Muscle of leg (tissue), 3 donors: ENCODE measurements at regions not wholly inside any gene's neighbourhood (a gene's known extent, or its start where the extent isn't known, plus 50 kb on each side); places are given as distances from the start of the nearest gene placed in this dataset.

Experiments used
- DNase-seq: peaks from one replicate; pipeline ENCODE4 v3.0.0; 2013
- H3K27ac ChIP-seq: one replicate; pipeline ENCODE4 v1.5.1; 2013; ENCODE audit warnings: mild to moderate bottlenecking, low read length, control low read depth
- H3K27me3 ChIP-seq: one replicate; pipeline ENCODE4 v1.6.1; 2013; ENCODE audit warnings: low read length; ENCODE audit not compliant: control insufficient read depth, insufficient read depth
- H3K36me3 ChIP-seq: one replicate; pipeline ENCODE4 v1.6.1; 2013; ENCODE audit warnings: low read length; ENCODE audit not compliant: control insufficient read depth, insufficient read depth
- H3K4me1 ChIP-seq: one replicate; pipeline ENCODE4 v1.6.1; 2013; ENCODE audit warnings: low read length; ENCODE audit not compliant: control insufficient read depth, insufficient read depth
- H3K4me3 ChIP-seq: one replicate; pipeline ENCODE4 v1.5.1; 2013; ENCODE audit warnings: low read length, control low read depth
- H3K9me3 ChIP-seq: replicated peaks from 2 replicates; pipeline ENCODE4 v1.6.1; 2013; ENCODE audit warnings: low read depth, low read length; ENCODE audit not compliant: control insufficient read depth
- WGBS: methylation state at CpG from one replicate; pipeline ENCODE4 v1.1.5; 2013; ENCODE audit warnings: missing lambda C conversion rate; ENCODE audit not compliant: insufficient coverage; 5-methylcytosine and 5-hydroxymethylcytosine counted together

DNA sequence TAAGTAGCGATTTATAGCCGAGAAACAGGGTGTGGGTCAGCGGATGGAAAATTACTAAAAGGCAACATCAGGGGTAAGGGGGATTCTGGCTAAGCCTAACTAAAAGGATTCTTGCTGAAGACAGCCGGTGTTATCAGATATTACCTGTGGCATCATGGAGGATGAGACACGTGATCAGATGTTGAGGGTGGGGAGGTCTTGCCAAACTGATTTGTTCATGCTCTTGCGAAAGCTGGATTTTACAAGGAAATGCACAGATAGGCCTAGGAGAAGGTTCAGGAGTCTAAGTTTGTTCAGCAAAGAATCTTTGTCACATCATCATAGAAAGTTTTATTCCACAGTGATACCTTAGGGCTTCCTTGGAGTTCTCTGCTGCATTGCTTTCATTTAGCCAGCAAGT, 396.8 kb upstream of the TBL1XR1 start:
- H3K4me1 ChIP-seq = peaks cover 28% of the 10 kb centered on the region
- no peak for DNase-seq
- H3K36me3 ChIP-seq = no peaks in the 10 kb centered on the region
- no peaks in the 10 kb centered on the region for H3K9me3 ChIP-seq
- 89% methylated on average over 5 of the region's 6 CpGs for WGBS
- H3K27me3 ChIP-seq = no peaks in the 10 kb centered on the region
- no peak overlapping the region for H3K27ac ChIP-seq
- no peak overlapping the region for H3K4me3 ChIP-seq

DNA sequence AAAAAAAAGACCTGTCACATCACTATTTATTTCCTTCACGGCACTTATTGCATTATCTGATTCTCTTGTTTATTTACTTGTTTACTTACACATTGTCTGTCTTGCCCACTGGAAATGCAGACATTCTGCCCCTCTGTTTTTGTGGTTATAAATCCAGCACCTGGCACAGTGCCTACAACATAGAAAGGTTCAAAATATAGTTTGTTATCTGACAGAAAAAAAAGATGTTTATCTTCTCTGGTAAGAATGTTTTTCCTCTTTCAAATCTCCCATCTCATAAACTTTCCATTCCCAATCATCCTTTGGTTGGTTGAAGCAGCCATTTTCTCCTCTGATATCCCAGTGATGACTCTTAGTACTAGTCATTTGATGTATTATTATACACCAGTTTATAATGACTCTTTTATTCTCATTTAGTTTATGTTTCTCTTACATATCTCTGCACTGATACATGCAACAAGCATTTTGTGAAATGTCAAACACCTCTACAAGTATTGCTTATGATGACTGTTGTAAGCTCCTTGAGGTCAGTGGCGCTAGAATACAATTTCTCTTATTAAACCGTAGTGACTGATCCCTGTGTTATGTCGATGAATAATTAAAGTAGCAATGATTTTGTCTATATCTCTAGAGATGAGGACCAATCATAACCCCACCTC, 398.4 kb upstream of the TBL1XR1 start:
- Histone ChIP-seq H3K4me3 (no peak overlapping the region), H3K27ac (no peak overlapping the region), H3K27me3 (no peaks in the 10 kb centered on the region), H3K36me3 (no peaks in the 10 kb centered on the region), H3K9me3 (no peaks in the 10 kb centered on the region), H3K4me1 (peaks cover 26% of the 10 kb centered on the region)
- no peak for DNase-seq
- WGBS = no CpG with 5 or more reads among the region's 4 CpGs

DNA sequence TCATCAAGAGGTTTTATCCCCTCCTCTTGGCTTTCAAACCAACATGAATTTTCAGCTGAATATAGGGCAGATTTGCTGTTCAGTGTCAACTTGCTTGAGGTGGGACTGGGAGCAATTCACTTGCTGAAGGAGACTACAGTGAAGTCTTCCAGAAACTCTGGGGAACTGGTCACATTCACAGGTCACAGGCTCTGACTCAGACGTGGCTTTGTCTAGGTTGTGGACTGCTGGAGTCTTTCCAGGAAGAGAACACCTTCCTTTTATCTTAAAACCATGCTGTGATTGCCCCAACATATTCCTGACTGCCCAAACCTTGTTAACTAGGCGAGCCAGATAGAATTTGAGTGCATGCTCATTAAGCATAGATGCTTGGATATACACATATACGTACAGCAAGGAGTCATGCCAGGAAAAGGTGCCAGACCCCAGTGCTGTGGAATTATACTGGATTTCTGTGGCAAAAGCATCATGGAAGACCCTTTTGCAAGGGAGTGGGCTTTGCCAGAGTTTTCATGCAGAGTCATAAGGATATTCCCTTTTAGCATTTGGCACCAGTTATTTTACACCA, 399.1 kb upstream of the TBL1XR1 start:
- Histone ChIP-seq H3K27ac (no peak overlapping the region), H3K36me3 (no peaks in the 10 kb centered on the region), H3K9me3 (no peaks in the 10 kb centered on the region), H3K4me3 (no peak overlapping the region), H3K4me1 (peaks cover 26% of the 10 kb centered on the region), H3K27me3 (no peaks in the 10 kb centered on the region)
- no peak for DNase-seq
- 14% methylated on average over 1 of the region's 3 CpGs for WGBS

DNA sequence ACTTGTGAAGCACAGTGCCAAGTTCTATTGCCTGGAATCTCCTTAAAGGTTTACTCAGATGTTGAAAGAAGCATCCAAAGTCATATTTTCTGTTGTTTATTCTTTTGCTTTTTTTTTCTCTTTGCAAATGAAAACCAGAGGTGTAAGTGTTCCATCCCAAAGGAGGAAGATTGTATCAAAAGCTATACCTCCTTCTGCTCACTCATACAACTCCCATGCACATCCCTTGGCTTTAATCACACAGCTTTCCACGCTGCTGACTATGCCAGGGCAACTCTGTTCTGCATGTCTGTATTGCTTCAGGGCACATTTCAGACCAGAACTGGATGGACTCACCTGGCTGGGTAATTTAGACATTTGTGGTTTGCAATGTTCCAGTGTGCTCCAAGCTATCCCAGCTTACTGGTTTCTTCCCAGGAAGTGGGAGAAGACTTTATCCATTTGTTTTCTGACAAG, 399.6 kb upstream of the TBL1XR1 start:
- H3K9me3 ChIP-seq = no peaks in the 10 kb centered on the region
- H3K4me3 ChIP-seq = no peak overlapping the region
- H3K4me1 ChIP-seq = peaks cover 26% of the 10 kb centered on the region
- peak overlapping the region; percentile 74 for H3K27ac ChIP-seq
- DNase-seq = no peak
- no CpG with 5 or more reads among the region's 1 CpG for WGBS
- H3K27me3 ChIP-seq = no peaks in the 10 kb centered on the region
- no peaks in the 10 kb centered on the region for H3K36me3 ChIP-seq

DNA sequence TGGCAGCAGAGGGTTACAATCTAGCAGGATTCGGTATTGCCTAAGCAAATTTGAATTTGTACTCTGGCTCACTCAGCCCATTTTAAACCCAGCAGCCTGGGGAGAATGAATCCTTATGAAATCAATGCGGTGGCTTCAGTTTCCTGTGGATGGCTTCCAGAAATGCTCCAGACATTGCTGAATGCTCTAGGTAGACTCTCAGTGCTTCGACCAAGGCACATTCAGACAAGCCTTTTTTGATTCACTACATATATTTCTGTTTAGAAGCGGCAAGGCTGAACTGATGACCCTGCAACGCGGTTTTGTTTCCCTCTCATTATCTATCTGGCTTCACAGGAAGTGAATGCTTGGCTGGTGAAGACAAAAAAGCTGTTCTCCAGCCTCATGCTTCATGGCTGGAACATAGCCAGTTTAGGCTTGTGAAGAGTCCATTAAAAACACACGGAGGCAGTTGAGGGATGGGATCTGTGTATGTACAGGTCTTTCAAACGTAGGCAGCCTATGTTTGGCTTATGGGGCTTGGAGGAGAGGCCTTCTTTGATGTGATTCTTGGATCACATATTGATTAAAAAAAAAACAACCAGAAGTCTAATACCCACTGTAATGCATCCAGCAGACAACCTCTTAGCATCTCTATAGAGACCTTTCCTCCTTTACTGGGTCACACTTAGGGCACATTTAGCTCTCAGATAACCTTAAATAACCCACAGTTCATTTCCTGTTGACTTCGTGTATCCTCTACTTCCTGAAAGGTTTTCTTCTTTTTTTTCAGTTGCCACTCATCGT, 400.2 kb upstream of the TBL1XR1 start:
- H3K4me3 ChIP-seq = no peak overlapping the region
- H3K36me3 ChIP-seq = no peaks in the 10 kb centered on the region
- peaks cover 26% of the 10 kb centered on the region for H3K4me1 ChIP-seq
- peak; percentile 97 for DNase-seq
- peak overlapping the region; percentile 74 for H3K27ac ChIP-seq
- 5% methylated on average over 2 of the region's 10 CpGs for WGBS
- H3K27me3 ChIP-seq = no peaks in the 10 kb centered on the region
- H3K9me3 ChIP-seq = no peaks in the 10 kb centered on the region

DNA sequence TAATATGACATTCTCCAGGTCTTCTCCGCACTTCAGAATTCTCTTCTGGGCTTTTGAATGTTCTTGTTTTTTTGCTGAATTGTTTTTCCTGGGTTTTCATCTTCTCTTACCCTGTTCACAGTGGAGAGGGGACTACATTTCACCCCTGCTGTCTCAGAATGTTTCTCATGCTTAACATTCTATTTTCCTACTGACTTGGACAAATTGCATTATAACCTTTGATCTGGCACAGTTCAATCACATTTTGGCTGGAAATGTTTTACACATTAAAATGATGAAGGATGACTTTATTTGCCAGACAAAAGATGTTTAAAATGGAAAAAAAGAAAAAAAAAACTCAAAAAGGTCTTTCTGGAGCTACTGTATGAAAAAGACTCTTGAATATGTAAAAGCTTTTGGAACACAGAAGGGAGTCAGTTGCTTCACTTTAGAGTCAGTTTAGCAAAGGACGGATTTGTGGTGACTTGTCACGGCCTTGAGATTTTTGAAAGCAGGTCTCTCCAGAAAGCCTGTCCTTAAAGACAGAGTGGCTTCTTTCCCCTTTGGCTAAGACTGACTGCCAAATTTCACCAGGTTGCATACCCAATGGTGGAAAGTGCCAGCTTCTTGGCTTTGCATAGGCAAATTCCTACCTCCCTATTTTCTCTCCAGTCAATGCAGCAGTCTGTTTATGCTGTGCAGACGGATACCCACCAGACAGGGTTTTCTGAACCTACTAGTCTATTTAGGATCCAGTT, 401.0 kb upstream of the TBL1XR1 start:
- H3K4me1 ChIP-seq = peaks cover 27% of the 10 kb centered on the region
- no CpG with 5 or more reads among the region's 4 CpGs for WGBS

DNA sequence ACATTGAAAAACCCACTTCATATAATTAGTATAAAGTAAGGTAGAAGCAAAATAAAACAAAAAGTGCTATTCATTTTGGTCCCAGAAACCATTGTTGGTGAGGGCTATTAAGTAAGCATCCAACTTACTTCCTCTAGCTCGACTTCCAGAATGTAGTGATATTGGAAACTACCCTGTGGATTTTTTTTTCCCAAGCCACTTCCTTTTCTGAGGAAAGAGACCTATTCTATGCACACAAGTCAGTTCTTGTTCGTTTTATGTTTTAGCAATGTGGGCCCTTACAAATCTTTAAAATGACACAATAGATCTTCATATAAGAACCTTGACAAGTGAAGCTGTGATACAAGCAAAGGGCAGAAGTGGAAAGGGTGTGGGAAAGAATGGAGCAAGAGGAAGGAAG, 402.0 kb upstream of the TBL1XR1 start:
- no CpG with 5 or more reads among the region's 2 CpGs for WGBS
- H3K9me3 ChIP-seq = no peaks in the 10 kb centered on the region
- H3K27ac ChIP-seq = no peak overlapping the region
- no peaks in the 10 kb centered on the region for H3K36me3 ChIP-seq
- H3K27me3 ChIP-seq = no peaks in the 10 kb centered on the region
- DNase-seq = no peak
- peaks cover 25% of the 10 kb centered on the region for H3K4me1 ChIP-seq
- H3K4me3 ChIP-seq = no peak overlapping the region

More for the DNA sequence above, 401.0 kb upstream of the TBL1XR1 start:
- H3K36me3 ChIP-seq = no peaks in the 10 kb centered on the region
- no peaks in the 10 kb centered on the region for H3K9me3 ChIP-seq
- no peak overlapping the region for H3K4me3 ChIP-seq
- H3K27me3 ChIP-seq = no peaks in the 10 kb centered on the region
- DNase-seq = peak; percentile 67
- H3K27ac ChIP-seq = peak overlapping the region; percentile 74

DNA sequence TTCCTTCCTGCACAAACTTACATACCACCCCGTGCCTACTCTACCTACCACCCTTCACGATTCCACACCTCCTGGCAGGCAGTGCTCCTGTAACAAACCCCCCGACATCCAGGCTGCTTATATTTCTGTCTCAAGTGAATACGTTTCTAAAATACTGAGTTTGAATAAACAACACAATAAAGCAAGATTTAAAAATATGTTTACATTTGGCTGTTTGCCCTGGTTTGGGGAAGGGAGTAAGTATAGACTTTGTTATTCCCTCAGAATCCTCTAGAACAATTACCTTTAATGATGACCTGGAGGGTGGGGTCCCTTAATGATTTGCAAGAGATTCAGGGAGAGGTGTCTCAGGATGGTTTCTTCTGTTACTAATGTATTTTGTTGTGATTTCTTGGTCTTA, 402.6 kb upstream of the TBL1XR1 start:
- Histone ChIP-seq H3K9me3 (no peaks in the 10 kb centered on the region), H3K36me3 (no peaks in the 10 kb centered on the region), H3K4me3 (no peak overlapping the region), H3K27ac (no peak overlapping the region), H3K27me3 (no peaks in the 10 kb centered on the region), H3K4me1 (peaks cover 25% of the 10 kb centered on the region)
- no peak for DNase-seq
- WGBS = no CpG with 5 or more reads among the region's 4 CpGs

DNA sequence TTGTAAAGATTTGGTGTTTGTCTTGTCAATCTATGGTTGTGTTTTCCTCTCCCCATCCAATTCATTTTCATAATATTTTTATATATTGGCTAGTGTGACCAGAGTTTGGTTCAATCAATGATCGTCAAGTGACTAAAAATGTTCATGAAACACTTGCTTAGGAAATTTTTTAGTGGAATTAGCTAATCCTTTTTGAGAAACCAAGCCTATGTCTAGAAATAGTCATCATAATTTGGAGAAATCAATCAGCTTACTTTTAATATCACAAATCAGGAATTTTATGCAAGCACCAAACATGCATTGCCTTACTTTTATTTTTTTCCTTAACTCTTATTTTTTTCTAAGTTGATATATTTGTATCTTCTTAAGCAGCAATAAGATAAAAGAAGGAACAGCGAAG, 403.1 kb upstream of the TBL1XR1 start:
- no peak for DNase-seq
- Histone ChIP-seq H3K36me3 (no peaks in the 10 kb centered on the region), H3K9me3 (peaks cover 5% of the 10 kb centered on the region), H3K27ac (no peak overlapping the region), H3K27me3 (no peaks in the 10 kb centered on the region), H3K4me1 (peaks cover 25% of the 10 kb centered on the region), H3K4me3 (no peak overlapping the region)
- 100% methylated on average over 1 of the region's 2 CpGs for WGBS

DNA sequence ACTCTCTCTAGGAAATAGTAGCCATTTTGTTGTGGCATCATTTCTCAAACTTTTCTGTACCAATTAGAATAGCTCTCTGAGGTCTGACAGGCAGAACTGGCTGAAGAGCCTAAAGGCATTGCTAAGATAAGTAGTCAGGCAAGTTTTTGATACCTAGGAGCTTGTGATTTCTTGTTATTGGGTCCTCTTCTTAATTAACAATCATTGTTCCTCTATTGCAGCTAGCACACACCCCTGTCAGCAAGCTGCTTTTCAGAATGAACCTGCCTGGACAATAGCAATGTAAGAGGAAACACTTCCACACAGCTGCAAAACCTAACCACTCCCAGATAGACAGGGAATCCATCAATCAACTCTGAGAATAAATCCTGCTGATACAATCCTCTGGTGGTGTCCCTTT, 403.9 kb upstream of the TBL1XR1 start:
- H3K27ac ChIP-seq = no peak overlapping the region
- H3K4me1 ChIP-seq = peaks cover 25% of the 10 kb centered on the region
- H3K36me3 ChIP-seq = no peaks in the 10 kb centered on the region
- DNase-seq = no peak
- H3K9me3 ChIP-seq = peaks cover 6% of the 10 kb centered on the region
- no peaks in the 10 kb centered on the region for H3K27me3 ChIP-seq
- no peak overlapping the region for H3K4me3 ChIP-seq
